CD8-positive, alpha-beta memory T cell (primary cell): ENCODE measurements at regions not wholly inside any gene's neighbourhood (a gene's known extent, or its start where the extent isn't known, plus 50 kb on each side); places are given as distances from the start of the nearest gene placed in this dataset.

Source experiments
- CTCF ChIA-PET: fragments of 350-600 bp; sonication (Branson Sonifier 250); formaldehyde crosslinking; loops from one replicate; lab custom pipeline; 2021; ENCODE audit warnings: antibody characterized with exemption; lab: Charles Lee
- POLR2A ChIA-PET: fragments of 350-600 bp; sonication (Branson Sonifier 250); formaldehyde crosslinking; loops from one replicate; lab custom pipeline; 2021; ENCODE audit warnings: antibody characterized with exemption; lab: Charles Lee
- DNase-seq, 5 donors: peaks; one replicate each; pipeline versions ENCODE4 v3.0.0 to v3.0.0-alpha.2; 2020 to 2022; ENCODE audit warnings: mixed read lengths in 1 of 5
- H3K27ac ChIP-seq: one replicate; pipeline ENCODE4 v1.7.0; 2013; ENCODE audit warnings: low read depth, mild to moderate bottlenecking, low read length, moderate library complexity
- H3K27me3 ChIP-seq: 2 replicates; pipeline ENCODE4 v1.7.0; 2013; ENCODE audit warnings: low read length, mild to moderate bottlenecking; ENCODE audit not compliant: insufficient read depth, poor library complexity, severe bottlenecking
- H3K36me3 ChIP-seq: 2 replicates; pipeline ENCODE4 v1.7.0; 2013; ENCODE audit warnings: mild to moderate bottlenecking, low read length, moderate library complexity; ENCODE audit not compliant: insufficient read depth
- H3K4me1 ChIP-seq: 2 replicates; pipeline ENCODE4 v1.7.0; 2013; ENCODE audit warnings: mild to moderate bottlenecking, low read length, moderate library complexity; ENCODE audit not compliant: insufficient read depth
- H3K4me3 ChIP-seq: 2 replicates; pipeline ENCODE4 v1.7.0; 2013; ENCODE audit warnings: mild to moderate bottlenecking, low read length
- H3K9me3 ChIP-seq: 2 replicates; pipeline ENCODE4 v1.7.0; 2013; ENCODE audit warnings: mild to moderate bottlenecking, low read length
- H3K27ac Mint-ChIP-seq, 8 donors: one replicate each; pipeline ENCODE4 v1.8.0; 2020 to 2021; ENCODE audit warnings: mixed read lengths in 8 of 8, mild to moderate bottlenecking in 6 of 8, inconsistent platforms in 3 of 8, moderate library complexity in 3 of 8
- H3K27me3 Mint-ChIP-seq, 2 donors: one replicate each; pipeline ENCODE4 v1.8.0; 2020 to 2021; ENCODE audit warnings: mixed read lengths in 2 of 2, mild to moderate bottlenecking in 1 of 2, moderate library complexity in 1 of 2
- H3K36me3 Mint-ChIP-seq, 3 donors: one replicate each; pipeline ENCODE4 v1.8.0; 2020 to 2021; ENCODE audit warnings: mixed read lengths in 3 of 3, inconsistent platforms in 1 of 3, mild to moderate bottlenecking in 1 of 3
- H3K4me1 Mint-ChIP-seq, 3 donors: one replicate each; pipeline ENCODE4 v1.8.0; 2020 to 2021; ENCODE audit warnings: mixed read lengths in 3 of 3, inconsistent platforms in 1 of 3, mild to moderate bottlenecking in 1 of 3
- H3K4me3 Mint-ChIP-seq, 7 donors: one replicate each; pipeline ENCODE4 v1.8.0; 2020 to 2021; ENCODE audit warnings: mixed read lengths in 7 of 7, mild to moderate bottlenecking in 6 of 7, moderate library complexity in 4 of 7, inconsistent platforms in 2 of 7
- H3K9me3 Mint-ChIP-seq, 5 donors: one replicate each; pipeline ENCODE4 v1.8.0; 2020 to 2022; ENCODE audit warnings: mixed read lengths in 5 of 5, mild to moderate bottlenecking in 3 of 5, moderate library complexity in 2 of 5, inconsistent platforms in 1 of 5

DNA sequence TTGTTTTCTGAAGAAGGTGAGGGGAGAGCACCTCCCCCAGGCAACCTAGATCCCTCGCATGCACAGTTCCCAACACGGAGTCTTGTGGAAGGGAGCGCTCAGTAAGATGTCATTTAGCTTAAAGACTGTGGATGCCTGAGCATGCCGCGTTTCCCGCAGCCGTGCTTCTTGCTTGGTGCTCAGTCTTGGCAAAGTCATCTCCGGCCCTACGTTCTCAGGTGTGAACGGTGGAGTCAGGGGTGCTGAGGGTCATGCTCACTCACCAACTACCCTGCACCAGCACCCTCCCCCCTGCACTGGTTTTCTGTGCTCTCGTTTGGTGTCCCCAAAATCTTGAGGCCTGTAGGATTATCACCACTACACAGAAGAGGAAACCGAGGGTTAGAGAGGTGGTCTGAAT is 202.1 kb downstream of the RHOU start:
- Histone ChIP-seq H3K27me3 (no peaks in the 10 kb centered on the region), H3K36me3 (no peaks in the 10 kb centered on the region), H3K4me1 (peaks cover 30% of the 10 kb centered on the region), H3K4me3 (no peak overlapping the region), H3K9me3 (no peaks in the 10 kb centered on the region), H3K27ac (no peak overlapping the region)
- Mint-ChIP-seq H3K9me3 (no peaks in the 10 kb centered on the region), H3K4me3 (no peak overlapping the region), H3K27me3 (peaks cover 0 to 1% of the 10 kb centered on the region in 2 donors), H3K4me1 (peaks cover 32 to 44% (median 41%) of the 10 kb centered on the region in 3 donors), H3K27ac (peak overlapping the region in 2 of 8 donors; percentile 39 to 43), H3K36me3 (no peaks in the 10 kb centered on the region)
- ChIA-PET POLR2A (no interaction called here), CTCF (no interaction called here)
- no peak for DNase-seq

DNA sequence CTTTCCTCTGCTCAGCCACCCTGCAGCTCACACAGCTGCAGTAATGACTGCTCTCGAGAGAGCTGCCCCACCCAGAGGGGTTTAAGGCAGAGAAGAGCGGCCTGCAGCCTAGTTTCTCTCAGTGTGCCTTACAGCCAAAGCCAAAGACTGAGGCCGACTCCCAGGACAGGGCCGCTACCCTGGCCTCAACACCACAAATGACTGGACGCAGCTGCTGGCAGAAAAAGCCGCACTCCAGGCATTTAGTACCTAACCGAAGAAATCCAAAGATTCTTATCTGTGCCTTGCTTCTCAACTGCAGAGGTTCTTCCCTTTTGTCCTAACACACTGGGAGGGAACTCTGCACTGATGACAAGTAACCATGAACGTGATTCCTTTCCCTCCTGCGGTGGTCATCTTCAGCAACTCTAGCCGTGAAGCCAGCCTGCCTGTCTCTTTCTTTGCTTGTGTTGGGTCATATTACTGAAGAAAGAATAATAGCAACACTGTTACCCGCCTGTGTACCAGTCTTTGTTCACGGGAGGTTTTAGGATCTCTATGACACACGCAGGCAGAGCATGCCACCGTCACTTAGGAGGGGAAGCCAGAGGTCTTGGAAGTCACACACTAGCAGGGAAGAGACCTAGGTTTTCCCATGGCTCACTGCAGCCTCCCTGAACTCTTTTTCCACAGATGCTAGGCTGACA is 202.7 kb downstream of the RHOU start:
- ChIA-PET POLR2A (no interaction called here), CTCF (interaction anchor here (0.6 kb wide), 1 partner anchor 202 kb away, joined by 3 read pairs; no protein-coding TSS in a partner anchor)
- no peak for DNase-seq
- peaks cover 0 to 1% of the 10 kb centered on the region in 2 donors for H3K27me3 Mint-ChIP-seq
- H3K36me3 Mint-ChIP-seq: no peaks in the 10 kb centered on the region
- H3K4me1 ChIP-seq: peaks cover 30% of the 10 kb centered on the region
- no peak overlapping the region for H3K27ac ChIP-seq
- H3K4me1 Mint-ChIP-seq: peaks cover 32 to 44% (median 41%) of the 10 kb centered on the region in 3 donors
- no peak overlapping the region for H3K4me3 ChIP-seq
- H3K27ac Mint-ChIP-seq: peak overlapping the region; percentile 28 to 83 (median 78)
- peak overlapping the region in 5 of 7 donors; percentile 6 to 61 (median 53) for H3K4me3 Mint-ChIP-seq
- no peaks in the 10 kb centered on the region for H3K9me3 Mint-ChIP-seq
- H3K27me3 ChIP-seq: no peaks in the 10 kb centered on the region
- no peaks in the 10 kb centered on the region for H3K9me3 ChIP-seq
- H3K36me3 ChIP-seq: no peaks in the 10 kb centered on the region

DNA sequence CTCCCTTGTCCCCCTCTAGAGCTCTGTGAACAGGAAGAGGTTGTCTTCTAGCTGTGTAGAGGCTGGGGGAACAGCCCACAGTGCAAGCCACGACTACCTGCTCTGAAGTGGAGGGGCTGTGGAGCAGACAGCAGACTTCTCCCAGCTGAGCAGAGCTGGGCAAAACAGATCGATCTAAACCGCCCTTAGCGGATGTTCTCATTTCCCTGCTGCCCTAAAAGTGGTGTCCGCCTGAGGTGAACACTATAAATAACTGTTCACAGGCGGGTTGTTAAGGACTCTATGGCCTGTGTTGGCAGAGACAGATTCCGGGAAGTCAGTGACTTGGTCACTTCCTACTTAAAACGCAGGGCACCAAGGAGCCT is 203.2 kb downstream of the RHOU start:
- Mint-ChIP-seq H3K36me3 (no peaks in the 10 kb centered on the region), H3K27me3 (peaks cover 0 to 1% of the 10 kb centered on the region in 2 donors), H3K9me3 (no peaks in the 10 kb centered on the region), H3K27ac (peak overlapping the region; percentile 28 to 83 (median 78)), H3K4me1 (peaks cover 32 to 44% (median 41%) of the 10 kb centered on the region in 3 donors), H3K4me3 (peak overlapping the region in 6 of 7 donors; percentile 6 to 76 (median 54))
- Histone ChIP-seq H3K36me3 (no peaks in the 10 kb centered on the region), H3K9me3 (no peaks in the 10 kb centered on the region), H3K27ac (no peak overlapping the region), H3K4me1 (peaks cover 30% of the 10 kb centered on the region), H3K4me3 (no peak overlapping the region), H3K27me3 (no peaks in the 10 kb centered on the region)
- ChIA-PET CTCF (interaction anchor here (0.6 kb wide), 1 partner anchor 203 kb away, joined by 3 read pairs; no protein-coding TSS in a partner anchor), POLR2A (no interaction called here)
- peak in 2 of 5 donors; percentile 36 to 54 for DNase-seq

DNA sequence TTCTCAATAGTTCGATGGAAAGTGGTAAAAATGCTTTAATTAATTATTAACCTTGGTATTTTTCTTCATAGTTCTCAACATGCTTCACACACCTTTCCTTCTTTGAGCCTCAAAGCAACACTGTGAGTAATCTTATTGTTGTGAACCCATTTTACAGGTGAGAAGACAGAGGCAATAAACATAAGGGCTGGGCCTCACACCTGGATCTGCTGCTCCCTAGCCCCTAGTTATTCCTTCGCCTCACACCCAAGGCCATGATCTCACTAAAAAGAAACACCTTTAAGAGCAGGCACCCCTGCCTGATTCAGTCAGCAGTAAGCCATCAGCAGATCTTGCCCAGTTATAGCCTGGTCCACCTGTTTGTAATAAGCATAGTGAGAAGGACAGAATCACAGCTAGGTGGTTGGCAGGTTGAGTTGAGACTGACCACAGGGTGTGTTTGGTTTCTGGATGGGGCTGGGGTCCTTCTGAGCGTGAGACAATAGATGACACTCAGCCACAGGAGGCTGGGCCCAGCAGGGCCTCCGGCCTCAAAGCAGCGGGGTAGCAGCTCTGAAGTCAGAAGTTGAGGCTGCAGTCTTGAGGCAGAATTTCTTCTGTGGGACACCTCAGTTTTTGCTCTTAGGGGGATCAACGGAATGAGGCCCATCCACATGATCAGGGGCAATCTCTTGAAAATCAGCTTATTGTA is 203.9 kb downstream of the RHOU start:
- Mint-ChIP-seq H3K27ac (peak overlapping the region; percentile 28 to 83 (median 78)), H3K36me3 (no peaks in the 10 kb centered on the region), H3K27me3 (peaks cover 0 to 1% of the 10 kb centered on the region in 2 donors), H3K4me1 (peaks cover 32 to 44% (median 41%) of the 10 kb centered on the region in 3 donors), H3K4me3 (no peak overlapping the region), H3K9me3 (no peaks in the 10 kb centered on the region)
- H3K4me3 ChIP-seq: no peak overlapping the region
- H3K9me3 ChIP-seq: no peaks in the 10 kb centered on the region
- no peaks in the 10 kb centered on the region for H3K36me3 ChIP-seq
- no peak overlapping the region for H3K27ac ChIP-seq
- no peaks in the 10 kb centered on the region for H3K27me3 ChIP-seq
- POLR2A ChIA-PET: no interaction called here
- DNase-seq: no peak
- CTCF ChIA-PET: interaction anchor here (0.6 kb wide), 1 partner anchor 203 kb away, joined by 3 read pairs; no protein-coding TSS in a partner anchor
- peaks cover 30% of the 10 kb centered on the region for H3K4me1 ChIP-seq

DNA sequence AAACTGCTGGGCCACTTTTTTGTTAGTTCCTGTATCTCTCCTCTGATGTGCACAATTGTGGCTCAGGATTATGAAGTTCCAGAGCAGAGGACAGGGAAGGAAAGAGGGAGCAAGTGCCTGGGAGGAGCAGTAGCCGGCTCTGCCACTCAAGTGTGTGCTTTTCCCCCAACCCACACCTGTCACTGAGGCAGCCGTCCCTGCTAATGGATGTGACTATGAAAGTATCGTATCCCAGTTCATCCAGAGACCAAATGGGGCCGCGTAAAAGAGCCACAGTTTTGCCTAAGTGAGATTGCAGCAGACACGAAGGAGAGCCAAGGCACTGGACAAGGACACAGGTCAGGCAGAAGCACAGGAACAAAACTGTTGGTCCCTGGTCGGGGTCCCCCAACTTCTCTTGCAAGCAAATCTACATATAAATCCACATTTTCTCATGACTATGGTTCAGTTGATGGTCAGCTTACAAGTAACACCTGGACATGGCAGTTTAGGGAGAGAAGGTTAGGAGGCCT is 204.7 kb downstream of the RHOU start:
- no peak for DNase-seq
- POLR2A ChIA-PET: no interaction called here
- H3K4me3 Mint-ChIP-seq: no peak overlapping the region
- peak overlapping the region in 5 of 8 donors; percentile 27 to 73 (median 55) for H3K27ac Mint-ChIP-seq
- H3K27ac ChIP-seq: no peak overlapping the region
- peaks cover 32 to 44% (median 41%) of the 10 kb centered on the region in 3 donors for H3K4me1 Mint-ChIP-seq
- H3K27me3 Mint-ChIP-seq: peaks cover 0 to 1% of the 10 kb centered on the region in 2 donors
- no peaks in the 10 kb centered on the region for H3K36me3 Mint-ChIP-seq
- H3K9me3 ChIP-seq: no peaks in the 10 kb centered on the region
- no peak overlapping the region for H3K4me3 ChIP-seq
- H3K4me1 ChIP-seq: peaks cover 30% of the 10 kb centered on the region
- no peaks in the 10 kb centered on the region for H3K36me3 ChIP-seq
- no peaks in the 10 kb centered on the region for H3K27me3 ChIP-seq
- CTCF ChIA-PET: no interaction called here
- H3K9me3 Mint-ChIP-seq: no peaks in the 10 kb centered on the region

DNA sequence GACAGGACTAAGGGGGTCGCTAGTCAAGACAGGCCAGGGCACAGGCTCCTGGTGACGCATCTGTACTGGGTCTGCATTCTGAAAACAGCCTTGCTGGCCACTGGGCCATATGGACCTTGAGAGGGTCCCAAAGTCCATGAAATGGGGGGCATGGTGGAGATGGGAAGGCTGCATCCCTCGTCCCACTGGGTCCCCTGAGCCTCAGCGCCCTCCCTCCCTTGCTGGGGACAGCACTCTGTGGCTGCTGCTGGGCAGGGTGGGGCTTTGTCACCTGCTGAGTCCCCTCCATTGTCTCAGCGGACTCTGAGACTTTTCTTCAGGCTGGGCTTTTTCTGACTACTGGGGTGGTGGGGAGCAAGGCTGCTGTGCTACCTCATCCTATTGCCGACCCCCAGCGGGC is 205.2 kb downstream of the RHOU start:
- no peaks in the 10 kb centered on the region for H3K27me3 ChIP-seq
- peaks cover 0 to 1% of the 10 kb centered on the region in 2 donors for H3K27me3 Mint-ChIP-seq
- H3K36me3 ChIP-seq: no peaks in the 10 kb centered on the region
- no peaks in the 10 kb centered on the region for H3K9me3 ChIP-seq
- peaks cover 30% of the 10 kb centered on the region for H3K4me1 ChIP-seq
- no peak overlapping the region for H3K4me3 ChIP-seq
- ChIA-PET POLR2A (no interaction called here), CTCF (no interaction called here)
- H3K4me3 Mint-ChIP-seq: no peak overlapping the region
- H3K27ac Mint-ChIP-seq: peak overlapping the region in 1 of 8 donors; percentile 71
- H3K27ac ChIP-seq: no peak overlapping the region
- no peak for DNase-seq
- no peaks in the 10 kb centered on the region for H3K36me3 Mint-ChIP-seq
- peaks cover 32 to 44% (median 41%) of the 10 kb centered on the region in 3 donors for H3K4me1 Mint-ChIP-seq
- H3K9me3 Mint-ChIP-seq: no peaks in the 10 kb centered on the region

DNA sequence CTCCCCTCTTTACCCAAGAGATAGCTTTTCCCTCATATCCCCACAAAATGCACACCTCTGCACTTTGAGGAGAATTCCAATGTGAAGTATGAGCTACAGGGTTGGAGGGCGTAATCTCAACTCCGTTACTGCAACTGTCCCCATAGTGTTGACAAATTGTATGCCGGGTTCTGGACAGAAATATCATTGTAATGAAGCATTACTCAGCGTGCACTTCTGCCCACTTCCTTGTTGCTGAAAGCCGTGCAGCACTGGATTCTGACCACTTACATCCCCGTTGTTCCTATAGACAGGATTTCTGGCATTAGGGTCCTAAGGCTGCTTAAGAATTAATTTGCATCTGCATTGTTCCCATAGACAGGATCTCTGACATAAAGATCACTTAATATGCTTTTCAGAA is 205.6 kb downstream of the RHOU start:
- H3K4me3 ChIP-seq: no peak overlapping the region
- ChIA-PET CTCF (no interaction called here), POLR2A (no interaction called here)
- H3K27me3 ChIP-seq: no peaks in the 10 kb centered on the region
- no peaks in the 10 kb centered on the region for H3K9me3 ChIP-seq
- H3K27ac ChIP-seq: no peak overlapping the region
- H3K4me1 ChIP-seq: peaks cover 29% of the 10 kb centered on the region
- no peak for DNase-seq
- H3K36me3 Mint-ChIP-seq: no peaks in the 10 kb centered on the region
- no peaks in the 10 kb centered on the region for H3K9me3 Mint-ChIP-seq
- H3K36me3 ChIP-seq: no peaks in the 10 kb centered on the region
- no peak overlapping the region for H3K4me3 Mint-ChIP-seq
- no peak overlapping the region for H3K27ac Mint-ChIP-seq
- peaks cover 0 to 1% of the 10 kb centered on the region in 2 donors for H3K27me3 Mint-ChIP-seq
- peaks cover 29 to 40% (median 38%) of the 10 kb centered on the region in 3 donors for H3K4me1 Mint-ChIP-seq

DNA sequence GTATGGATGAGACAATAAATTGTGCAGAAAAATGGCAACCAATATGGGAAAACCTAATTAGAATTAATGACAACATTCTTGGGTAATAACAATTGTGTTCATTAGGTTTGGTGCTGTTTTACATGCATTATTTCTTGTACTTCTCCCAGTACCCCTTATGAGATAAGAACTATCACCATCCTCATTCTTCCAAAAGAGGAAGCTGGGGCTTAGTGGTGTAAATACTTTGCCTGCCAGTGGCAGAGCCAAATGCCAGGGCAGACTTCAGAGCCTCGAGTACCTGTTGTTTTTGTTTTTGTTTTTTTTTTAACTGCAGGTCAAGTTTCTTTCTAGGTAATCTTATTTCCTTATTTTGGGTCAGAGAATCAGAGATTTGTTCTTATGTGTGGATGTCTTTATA is 206.4 kb downstream of the RHOU start:
- ChIA-PET POLR2A (no interaction called here), CTCF (no interaction called here)
- Histone ChIP-seq H3K4me1 (peaks cover 21% of the 10 kb centered on the region), H3K36me3 (no peaks in the 10 kb centered on the region), H3K9me3 (no peaks in the 10 kb centered on the region), H3K27me3 (no peaks in the 10 kb centered on the region), H3K27ac (no peak overlapping the region), H3K4me3 (no peak overlapping the region)
- Mint-ChIP-seq H3K36me3 (no peaks in the 10 kb centered on the region), H3K9me3 (no peaks in the 10 kb centered on the region), H3K27me3 (peaks cover 0 to 1% of the 10 kb centered on the region in 2 donors), H3K27ac (no peak overlapping the region), H3K4me3 (no peak overlapping the region), H3K4me1 (peaks cover 23 to 33% (median 30%) of the 10 kb centered on the region in 3 donors)
- DNase-seq: no peak
